Retinal pigment epithelial cell (primary cell): ENCODE measurements at regions not wholly inside any gene's neighbourhood (a gene's known extent, or its start where the extent isn't known, plus 50 kb on each side); places are given as distances from the start of the nearest gene placed in this dataset.

Experiments used
- DNase-seq: peaks from one replicate; pipeline ENCODE4 v3.0.0-alpha.2; 2010; ENCODE audit warnings: low read depth
- H3K4me3 ChIP-seq: 2 replicates; pipeline ENCODE4 v1.5.1; 2011; ENCODE audit warnings: mild to moderate bottlenecking, low read length, control low read depth, moderate library complexity
- CTCF ChIP-seq: conservative IDR thresholded peaks from 2 replicates; pipeline ENCODE4 v1.5.1; 2011; ENCODE audit warnings: low read depth, low read length, control low read depth, inconsistent platforms

- no peak for TF ChIP-seq CTCF
- no peak overlapping the region for H3K4me3 ChIP-seq
- no peak for DNase-seq
Observed at GRCh38 chr3:188964957-188965356, 206.8 kb upstream of the TPRG1 start.

- H3K4me3 ChIP-seq: no peak overlapping the region
- TF ChIP-seq CTCF: no peak
- DNase-seq: no peak
Observed at GRCh38 chr3:188972310-188972709, 199.5 kb upstream of the TPRG1 start.

GRCh38 chr3:188974856-188975599, 196.7 kb upstream of the TPRG1 start:
- no peak overlapping the region for H3K4me3 ChIP-seq
- no peak for TF ChIP-seq CTCF
- no peak for DNase-seq

DNA sequence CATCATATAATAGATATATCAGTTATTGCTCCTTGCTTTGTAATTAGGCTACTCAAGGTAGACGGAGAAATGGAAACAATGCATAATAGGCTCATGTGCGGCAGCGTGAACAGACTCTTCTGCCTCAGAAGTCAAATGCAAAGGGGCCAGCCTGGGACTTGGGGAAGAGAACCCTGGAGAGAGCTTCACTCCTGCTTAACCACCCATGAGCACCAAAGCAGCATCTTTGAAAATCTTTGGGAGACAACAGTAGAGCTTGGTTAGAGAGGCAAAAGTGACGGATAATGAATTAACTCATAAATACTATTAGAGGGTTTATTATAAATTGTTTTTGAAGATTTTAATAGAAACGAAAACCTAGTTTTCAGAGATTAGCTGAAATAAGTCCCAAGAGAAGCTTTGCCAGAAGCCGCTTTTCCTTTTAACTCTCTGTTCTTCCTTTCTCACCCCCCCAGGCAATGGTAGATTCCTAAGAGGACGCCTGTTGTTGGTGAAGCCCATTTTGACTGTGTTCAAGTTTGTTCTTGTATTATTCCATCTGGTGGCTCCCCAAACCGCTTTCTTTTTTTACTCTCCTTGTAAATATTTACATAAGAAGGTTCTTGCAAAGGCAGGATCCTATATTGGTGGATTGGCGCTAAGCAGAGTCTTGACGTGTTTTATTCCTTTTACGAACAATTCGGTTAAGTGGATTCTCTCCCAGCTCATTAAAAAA, 196.0 kb upstream of the TPRG1 start:
- DNase-seq: no peak
- no peak overlapping the region for H3K4me3 ChIP-seq
- no peak for TF ChIP-seq CTCF

DNA sequence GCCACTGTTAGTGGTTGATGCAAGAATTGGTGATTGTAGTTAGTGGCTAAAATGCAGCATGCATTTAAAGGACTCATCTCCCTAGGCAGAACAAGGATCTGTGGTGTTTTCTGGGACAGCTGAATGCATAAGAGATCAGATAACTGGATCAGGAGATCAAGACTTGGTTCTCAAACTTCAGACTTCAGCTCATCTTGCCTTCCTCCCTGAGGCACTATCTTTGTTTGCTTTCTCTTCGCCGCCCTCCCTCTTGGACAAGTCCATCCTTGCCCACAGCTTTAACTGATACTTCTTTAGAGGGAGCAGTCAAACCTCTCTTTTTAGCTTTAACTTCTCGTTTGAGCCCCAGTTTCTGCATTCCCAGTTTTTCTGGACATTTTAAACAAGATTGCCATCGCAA, 195.4 kb upstream of the TPRG1 start:
- no peak for TF ChIP-seq CTCF
- H3K4me3 ChIP-seq: no peak overlapping the region
- no peak for DNase-seq

GRCh38 chr3:188978421-188979171, 193.2 kb upstream of the TPRG1 start:
- DNase-seq: no peak
- no peak overlapping the region for H3K4me3 ChIP-seq
- TF ChIP-seq CTCF: no peak
